GM21717 (cell line): ENCODE measurements at regions not wholly inside any gene's neighbourhood (a gene's known extent, or its start where the extent isn't known, plus 50 kb on each side); places are given as distances from the start of the nearest gene placed in this dataset.
A peak's percentile ranks its signal among the peaks of the same experiment; 100 is the strongest.

Experiments used
- ATAC-seq: cut with Tn5 transposase; IDR thresholded peaks from one replicate; pipeline ENCODE4 v1.9.1; 2021; ENCODE audit warnings: mild to moderate bottlenecking, moderate library complexity; ENCODE audit not compliant: unreplicated experiment

GRCh38 chr11:80827781-80828180, 1387.0 kb upstream of the TENM4 start:
- ATAC-seq, result no peak

GRCh38 chr11:80826808-80827207, 1386.0 kb upstream of the TENM4 start:
- no peak for ATAC-seq

DNA sequence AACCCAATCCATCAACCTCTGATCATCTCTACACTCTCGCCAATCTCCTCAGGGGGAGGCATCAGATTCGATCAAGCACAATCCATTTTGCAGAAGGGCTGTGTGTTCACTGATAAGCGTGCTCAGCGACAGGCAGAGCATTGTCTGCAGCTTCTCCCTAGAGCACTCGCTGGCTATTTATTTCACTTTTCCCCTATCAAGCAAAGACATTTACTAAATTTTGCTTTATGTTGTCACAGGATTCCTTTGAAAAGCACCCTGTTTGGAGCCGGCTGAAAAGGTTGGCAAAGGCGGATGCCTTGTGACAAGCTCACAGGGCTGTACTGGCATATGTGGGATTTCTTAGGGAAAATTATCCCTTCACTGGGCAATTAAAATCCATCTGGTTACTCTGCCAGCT, 1381.5 kb upstream of the TENM4 start:
- no peak for ATAC-seq

- ATAC-seq, result no peak
These were observed 1378.4 kb upstream of the TENM4 start for GRCh38 chr11:80819271-80819670.

DNA sequence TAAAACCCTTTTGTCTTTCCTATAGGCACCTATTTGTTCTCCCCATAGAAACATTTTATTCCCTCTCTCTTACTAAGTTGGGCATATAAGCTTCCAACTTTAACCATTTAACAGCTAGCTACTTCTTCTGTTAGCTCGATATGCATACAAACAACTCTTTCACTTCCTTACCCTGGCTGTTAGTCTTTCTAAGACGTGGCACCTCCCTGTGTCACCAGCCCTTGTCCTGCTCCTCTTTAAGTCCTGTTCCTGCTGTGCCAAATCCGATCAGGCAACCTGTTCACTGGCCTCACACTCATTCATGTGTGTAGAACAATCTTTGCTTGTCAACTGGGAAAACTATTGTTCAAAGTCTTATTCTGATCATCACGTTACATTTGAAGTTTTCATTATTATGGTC, 1376.1 kb upstream of the TENM4 start:
- no peak for ATAC-seq

DNA sequence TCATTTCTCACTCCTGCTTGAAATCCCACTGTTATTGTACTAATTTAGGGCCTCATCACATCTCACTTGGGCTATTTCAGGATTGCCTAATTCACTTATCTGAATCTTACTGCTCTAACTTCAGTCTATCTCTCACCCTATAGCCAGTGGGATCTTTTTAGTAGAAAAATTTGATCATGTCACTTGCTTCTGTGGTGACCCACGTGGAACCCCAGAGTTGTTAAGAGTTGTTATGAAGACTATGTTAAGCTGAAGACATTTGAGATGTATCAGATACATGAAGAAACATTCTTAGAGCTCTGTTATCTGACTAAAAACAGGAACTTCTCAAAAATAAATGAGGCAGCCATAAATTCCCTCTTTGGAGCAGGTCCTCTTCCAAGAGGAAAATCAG, 1375.6 kb upstream of the TENM4 start:
- peak; percentile 39 for ATAC-seq

- peak; percentile 93 for ATAC-seq
These were observed 1375.1 kb upstream of the TENM4 start for GRCh38 chr11:80815752-80816453.

GRCh38 chr11:80814813-80815212, 1374.0 kb upstream of the TENM4 start:
- ATAC-seq, result no peak

DNA sequence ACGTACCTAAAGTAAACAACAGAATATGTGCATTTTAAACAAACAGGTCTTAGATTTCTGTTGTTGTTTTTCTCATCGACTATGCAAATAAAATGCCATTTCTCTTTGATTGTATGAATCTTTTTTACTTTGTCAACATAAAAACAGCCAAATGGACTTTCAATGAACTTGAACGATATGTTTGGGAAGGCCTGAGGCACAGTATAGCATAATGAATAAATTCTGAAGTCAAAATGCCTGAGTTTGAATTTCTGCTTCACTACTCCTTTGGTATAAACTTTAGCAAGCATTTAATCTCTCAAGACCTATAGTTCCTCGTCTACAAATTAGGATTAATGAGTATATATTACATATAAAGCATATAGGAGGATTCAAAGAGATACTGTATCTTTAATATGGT, 1369.9 kb upstream of the TENM4 start:
- ATAC-seq, result no peak

- no peak for ATAC-seq
These were observed 1357.3 kb upstream of the TENM4 start for GRCh38 chr11:80798174-80798573.

- ATAC-seq, result no peak
These were observed 1342.7 kb upstream of the TENM4 start for GRCh38 chr11:80783561-80783960.

- ATAC-seq, result no peak
These were observed 1341.5 kb upstream of the TENM4 start for GRCh38 chr11:80782135-80782885.

DNA sequence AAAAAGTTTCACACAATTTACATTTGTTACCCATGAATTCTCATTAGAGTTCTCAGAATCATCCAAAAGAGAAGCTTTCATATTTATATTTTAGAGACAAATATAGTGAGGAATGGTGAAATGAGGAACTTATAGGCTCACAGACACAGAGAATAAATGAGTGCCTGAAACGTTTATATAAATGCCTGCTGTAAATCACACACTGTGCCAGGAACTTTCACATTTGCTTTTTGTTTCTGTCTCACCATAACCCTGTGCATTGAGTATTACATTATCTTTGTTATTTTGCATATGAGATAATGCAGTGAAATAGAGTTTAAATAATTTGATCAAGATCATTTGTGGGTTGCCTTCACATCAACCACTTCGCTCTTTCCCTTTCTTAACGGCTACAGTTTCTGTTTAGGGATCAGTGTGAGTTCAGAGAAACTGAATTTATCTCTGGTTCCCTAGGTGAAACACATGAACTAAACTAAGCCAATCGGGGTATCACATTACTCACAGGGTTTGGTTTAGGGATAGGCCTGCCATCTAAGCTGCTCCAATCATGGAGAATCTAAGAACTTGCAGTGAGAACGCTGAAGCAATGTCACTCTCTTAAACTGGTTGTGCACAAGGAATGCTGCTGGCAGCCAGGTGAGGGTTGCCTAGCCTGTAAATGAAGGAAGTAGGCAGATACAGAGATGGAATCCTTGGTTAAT, 1339.2 kb upstream of the TENM4 start:
- no peak for ATAC-seq

DNA sequence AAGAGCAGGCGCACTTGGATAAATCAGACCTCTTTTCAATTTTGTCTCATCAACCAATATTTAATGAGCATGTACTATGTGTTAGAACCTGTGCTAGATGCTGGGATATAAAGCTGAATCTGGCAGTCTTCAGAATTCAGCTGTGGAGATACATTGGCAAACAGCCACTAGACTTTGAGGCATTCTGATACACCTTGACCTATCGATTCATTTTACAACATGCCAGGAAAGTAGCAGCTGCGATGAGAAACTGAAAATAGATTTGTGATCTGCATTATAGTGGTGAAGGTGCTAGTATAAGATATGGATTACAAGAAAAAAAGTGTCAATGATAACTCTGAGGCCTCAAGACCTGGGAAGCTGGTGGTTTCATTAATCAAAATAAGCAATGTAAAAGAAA, 1338.1 kb upstream of the TENM4 start:
- ATAC-seq, result no peak

- ATAC-seq, result no peak
These were observed 1337.6 kb upstream of the TENM4 start for GRCh38 chr11:80778432-80778831.

DNA sequence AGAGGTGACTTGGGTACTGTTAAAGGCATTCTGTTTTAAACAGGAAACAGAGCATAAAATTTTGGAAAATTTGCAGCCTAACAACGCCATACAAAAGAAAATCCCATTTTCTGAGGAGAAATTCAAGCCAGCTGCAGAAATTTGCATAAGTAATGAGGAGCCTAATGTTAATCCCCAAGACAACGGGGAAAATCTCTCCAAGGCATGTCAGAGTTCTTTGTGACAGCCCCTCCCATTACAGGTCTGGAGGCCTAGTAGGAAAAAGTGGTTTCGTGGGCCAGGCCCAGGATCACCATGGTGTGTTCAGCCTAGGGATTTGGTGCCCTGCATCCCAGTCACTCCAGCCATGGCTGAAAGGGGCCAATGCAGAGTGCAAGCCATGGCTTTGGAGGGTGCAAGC, 1333.1 kb upstream of the TENM4 start:
- no peak for ATAC-seq

DNA sequence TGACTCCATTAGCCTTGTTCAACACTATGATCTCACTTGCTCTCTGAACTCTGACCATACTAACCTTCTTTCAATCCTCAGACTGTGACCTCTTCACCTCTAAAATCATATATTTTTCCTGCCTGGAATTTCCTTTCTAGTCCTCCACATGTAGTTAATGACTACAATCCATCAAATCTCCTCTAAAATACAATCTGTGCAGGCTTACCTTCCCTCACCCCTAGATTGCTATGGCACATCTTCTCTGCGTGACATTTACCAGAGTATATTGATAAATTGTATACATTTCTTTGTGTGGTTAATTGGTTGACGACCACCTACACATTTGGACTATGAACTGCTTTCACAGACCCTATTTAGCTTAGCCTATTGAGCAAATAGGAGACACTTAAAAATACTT, 1330.2 kb upstream of the TENM4 start:
- ATAC-seq, result no peak

- no peak for ATAC-seq
These were observed 1318.0 kb upstream of the TENM4 start for GRCh38 chr11:80758787-80759186.

- no peak for ATAC-seq
These were observed 1307.5 kb upstream of the TENM4 start for GRCh38 chr11:80748207-80748925.

GRCh38 chr11:80746300-80746699, 1305.5 kb upstream of the TENM4 start:
- ATAC-seq, result no peak

- no peak for ATAC-seq
These were observed 1304.6 kb upstream of the TENM4 start for GRCh38 chr11:80745416-80745815.
